Lower leg skin (tissue), 3 donors: ENCODE measurements at regions not wholly inside any gene's neighbourhood (a gene's known extent, or its start where the extent isn't known, plus 50 kb on each side); places are given as distances from the start of the nearest gene placed in this dataset.

Experiments
- POLR2A ChIP-seq, 2 donors: fragments of 450-650 bp; IDR thresholded peaks; one replicate each; pipeline ENCODE4 v1.6.1; 2016 to 2017; ENCODE audit warnings: antibody characterized with exemption in 2 of 2, mild to moderate bottlenecking in 1 of 2, moderate library complexity in 1 of 2
- TF ChIP-seq, protein P1 (sequence below), 3 donors: fragments of 450-650 bp; IDR thresholded peaks; one replicate each; pipeline ENCODE4 v1.5.1; 2016; ENCODE audit warnings: antibody characterized with exemption in 3 of 3, mild to moderate bottlenecking in 3 of 3, moderate library complexity in 2 of 3

DNA sequence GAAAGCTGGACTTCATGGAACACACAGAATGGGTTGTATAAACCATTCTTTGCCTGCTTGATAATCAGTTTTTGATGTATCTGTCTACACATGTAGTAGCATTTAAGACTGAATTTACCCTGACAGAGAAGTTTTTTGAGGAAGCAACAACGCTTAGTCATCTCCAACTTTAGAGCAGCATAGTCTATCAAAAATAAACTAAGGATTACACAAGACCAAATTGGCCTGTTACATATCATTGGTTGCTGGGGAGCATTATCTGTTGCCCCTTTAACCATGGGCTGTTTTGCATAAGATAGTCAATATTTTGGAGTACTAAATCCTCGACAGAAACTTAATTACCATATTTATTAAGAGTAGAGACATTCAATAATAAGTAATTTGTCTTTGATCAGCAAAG lies 347.4 kb downstream of the FAM47B start:
- no peak for TF ChIP-seq POLR2A (IDR thresholded peaks at IDR 0.05)
- TF ChIP-seq, protein P1, sequence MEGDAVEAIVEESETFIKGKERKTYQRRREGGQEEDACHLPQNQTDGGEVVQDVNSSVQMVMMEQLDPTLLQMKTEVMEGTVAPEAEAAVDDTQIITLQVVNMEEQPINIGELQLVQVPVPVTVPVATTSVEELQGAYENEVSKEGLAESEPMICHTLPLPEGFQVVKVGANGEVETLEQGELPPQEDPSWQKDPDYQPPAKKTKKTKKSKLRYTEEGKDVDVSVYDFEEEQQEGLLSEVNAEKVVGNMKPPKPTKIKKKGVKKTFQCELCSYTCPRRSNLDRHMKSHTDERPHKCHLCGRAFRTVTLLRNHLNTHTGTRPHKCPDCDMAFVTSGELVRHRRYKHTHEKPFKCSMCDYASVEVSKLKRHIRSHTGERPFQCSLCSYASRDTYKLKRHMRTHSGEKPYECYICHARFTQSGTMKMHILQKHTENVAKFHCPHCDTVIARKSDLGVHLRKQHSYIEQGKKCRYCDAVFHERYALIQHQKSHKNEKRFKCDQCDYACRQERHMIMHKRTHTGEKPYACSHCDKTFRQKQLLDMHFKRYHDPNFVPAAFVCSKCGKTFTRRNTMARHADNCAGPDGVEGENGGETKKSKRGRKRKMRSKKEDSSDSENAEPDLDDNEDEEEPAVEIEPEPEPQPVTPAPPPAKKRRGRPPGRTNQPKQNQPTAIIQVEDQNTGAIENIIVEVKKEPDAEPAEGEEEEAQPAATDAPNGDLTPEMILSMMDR (IDR thresholded peaks at IDR 0.05): no peak
